GOT3 (cell line): ENCODE measurements at regions not wholly inside any gene's neighbourhood (a gene's known extent, or its start where the extent isn't known, plus 50 kb on each side); places are given as distances from the start of the nearest gene placed in this dataset.

ENCODE experiments used
- DNase-seq: peaks from one replicate; lab custom pipeline; 2025; ENCODE audit warnings: mixed read lengths; lab: John Stamatoyannopoulos, UW

DNA sequence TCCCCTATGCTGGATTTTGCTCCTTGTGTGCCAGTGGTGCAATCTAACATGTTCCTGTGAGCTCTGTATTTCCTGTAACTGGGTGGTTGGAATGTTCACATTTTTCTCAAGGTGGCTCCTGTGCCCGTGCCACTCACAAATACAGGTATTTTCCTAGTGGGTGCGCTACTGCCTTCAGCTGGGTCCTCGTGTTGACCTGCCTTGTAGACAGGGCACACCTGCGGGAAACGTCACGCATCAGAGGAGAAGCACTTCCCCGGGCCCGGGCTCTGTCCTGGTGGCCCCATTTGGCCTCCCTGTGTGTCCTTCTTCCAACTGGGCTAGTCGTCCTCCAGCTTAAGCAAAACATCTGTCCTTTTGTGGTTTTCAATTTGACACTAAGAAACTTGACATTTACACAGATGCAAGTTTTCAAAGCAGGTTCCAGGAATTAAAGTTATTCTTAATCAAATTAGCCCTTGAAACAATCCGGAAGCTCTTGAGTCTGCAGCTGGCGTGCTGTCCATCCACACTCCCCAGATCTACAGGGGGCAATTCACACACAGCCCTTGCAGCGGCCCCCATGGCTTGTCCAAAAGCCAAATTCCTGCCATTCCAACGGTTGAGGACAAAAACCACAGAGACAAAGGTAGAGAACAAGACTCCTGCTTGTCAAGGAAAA lies 275.1 kb downstream of the CDC5L start:
- no peak for DNase-seq

DNA sequence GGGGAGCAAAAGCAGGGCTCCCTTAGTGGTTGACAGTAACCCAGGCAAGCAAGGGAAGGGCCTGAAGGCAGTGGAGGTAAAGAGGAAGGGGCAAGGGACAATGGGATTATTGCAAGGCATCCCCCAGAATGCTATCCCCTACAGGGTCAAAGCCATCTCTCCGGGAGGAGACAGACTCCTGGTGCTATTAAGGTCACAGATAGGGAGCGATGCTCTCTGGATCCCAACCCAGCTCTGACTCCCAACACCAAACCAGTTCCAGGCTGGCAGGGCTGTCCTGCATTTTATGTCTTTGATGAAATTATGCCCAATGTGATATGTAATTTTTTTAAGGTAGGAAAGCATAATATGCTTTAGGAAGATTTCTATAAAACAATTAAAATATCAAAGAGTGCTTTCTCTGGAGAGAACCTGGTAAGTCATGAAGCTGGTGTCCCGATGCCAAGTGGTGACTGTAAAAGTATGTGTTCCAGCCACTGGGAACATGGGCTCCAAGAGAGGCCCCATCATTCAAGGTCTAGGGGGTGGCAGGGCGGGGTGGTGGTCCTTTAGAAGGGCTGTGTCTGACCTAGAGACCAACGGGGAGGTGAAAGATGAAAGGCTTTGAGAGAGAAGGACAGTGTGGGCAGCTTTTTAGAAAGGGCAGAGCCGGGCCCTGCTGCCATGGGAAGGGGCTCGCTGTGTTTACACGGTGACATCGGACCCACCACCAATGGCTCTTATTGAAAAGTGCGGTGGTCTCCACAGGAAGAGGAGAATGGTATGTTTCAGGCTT lies 276.5 kb downstream of the CDC5L start:
- DNase-seq, result no peak

DNA sequence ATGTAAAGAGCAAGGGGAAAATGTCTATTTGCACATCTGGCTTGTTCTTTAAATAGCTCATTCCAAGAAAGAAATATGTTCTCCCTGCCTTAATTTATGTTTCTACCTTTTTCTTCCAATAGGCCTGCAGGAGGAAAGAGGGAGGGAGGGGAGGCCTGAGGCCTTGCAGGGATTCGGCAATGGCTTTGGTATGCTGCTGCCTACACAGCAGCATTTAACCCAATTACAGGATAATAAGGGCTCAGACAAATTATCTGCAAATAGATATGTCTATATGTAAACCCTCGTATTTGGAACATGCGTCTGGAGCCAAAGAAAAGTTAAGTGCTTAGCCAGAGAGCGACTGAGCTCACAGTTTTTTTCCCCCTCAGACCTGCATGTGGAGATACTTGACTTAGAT lies 277.2 kb downstream of the CDC5L start:
- DNase-seq, result no peak

DNA sequence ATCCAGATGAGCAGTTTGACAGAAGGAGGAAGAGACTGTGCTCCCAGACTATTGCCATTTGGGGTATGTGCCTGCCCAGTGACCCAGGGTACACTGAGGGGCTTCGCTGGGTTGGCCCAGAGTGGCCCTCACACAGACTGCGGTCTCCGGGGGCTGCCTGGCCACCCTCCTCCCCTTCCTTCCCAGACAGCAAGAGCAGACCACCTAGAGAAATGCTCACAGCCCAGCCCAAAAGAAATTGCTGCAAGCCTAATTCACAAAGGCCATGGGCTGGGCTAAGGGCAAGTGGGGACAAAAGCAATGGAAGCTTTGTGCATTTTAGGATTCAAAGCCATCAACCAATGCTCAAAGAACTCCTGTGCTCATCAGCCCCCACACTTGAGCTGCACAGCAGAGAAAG lies 277.6 kb downstream of the CDC5L start:
- DNase-seq, result no peak

DNA sequence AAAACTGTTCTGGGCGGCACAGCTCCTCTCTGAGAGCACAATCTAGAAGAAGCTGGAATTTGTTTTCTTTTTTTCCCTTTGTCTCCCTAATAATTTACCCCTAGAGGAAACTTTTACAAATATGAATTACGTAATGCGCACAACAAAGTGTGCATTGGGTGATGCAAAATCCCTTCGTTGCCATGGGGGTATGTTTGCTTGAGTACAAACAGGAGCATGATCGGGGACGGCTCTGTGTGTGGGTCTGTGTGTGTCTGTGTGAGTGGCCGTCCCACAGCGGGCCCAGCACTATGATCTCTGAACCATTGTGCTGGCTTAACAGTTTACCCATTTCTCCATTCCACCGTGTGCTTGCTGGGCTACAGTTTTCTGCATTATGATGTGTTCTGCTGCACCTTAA lies 278.2 kb downstream of the CDC5L start:
- no peak for DNase-seq

DNA sequence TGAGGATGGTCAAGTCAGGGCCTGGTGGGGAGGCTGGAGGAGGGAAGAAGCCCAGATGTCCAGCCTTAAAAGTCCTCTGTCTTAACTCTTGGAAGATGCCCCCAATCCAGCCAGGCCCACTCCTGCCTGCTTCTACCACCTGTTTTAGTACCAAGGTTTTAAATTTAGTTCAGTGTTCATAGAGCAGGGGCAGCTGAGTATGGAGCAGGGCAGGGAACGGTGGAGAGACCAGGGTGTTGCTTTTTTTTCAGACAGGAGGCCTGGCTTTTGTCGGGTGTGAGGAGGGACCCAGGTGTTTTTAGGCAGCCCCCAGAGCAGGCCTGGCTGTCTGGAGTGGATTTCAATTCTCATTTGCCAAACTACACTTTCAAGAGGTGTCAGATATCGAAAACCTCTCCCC lies 278.8 kb downstream of the CDC5L start:
- DNase-seq, result no peak

DNA sequence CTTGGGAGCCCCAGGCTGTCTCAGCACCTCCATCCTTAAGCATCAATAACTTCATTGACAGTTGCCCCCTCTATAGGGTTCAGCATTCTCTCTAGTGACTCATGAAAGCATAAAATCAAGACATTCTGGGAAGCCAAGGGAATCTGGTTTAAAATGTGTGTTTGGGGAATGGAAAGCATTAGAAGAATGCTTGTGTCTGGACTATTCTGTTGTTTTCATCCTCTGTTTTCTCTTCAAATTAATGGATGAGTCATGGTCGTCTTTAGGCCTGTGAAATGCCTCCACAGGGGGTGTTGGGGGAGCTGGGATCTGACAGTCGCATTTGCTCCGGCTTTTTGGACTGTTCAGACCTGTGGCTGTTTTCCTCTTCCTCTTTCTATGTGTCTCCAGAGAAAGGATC lies 279.7 kb downstream of the CDC5L start:
- no peak for DNase-seq

DNA sequence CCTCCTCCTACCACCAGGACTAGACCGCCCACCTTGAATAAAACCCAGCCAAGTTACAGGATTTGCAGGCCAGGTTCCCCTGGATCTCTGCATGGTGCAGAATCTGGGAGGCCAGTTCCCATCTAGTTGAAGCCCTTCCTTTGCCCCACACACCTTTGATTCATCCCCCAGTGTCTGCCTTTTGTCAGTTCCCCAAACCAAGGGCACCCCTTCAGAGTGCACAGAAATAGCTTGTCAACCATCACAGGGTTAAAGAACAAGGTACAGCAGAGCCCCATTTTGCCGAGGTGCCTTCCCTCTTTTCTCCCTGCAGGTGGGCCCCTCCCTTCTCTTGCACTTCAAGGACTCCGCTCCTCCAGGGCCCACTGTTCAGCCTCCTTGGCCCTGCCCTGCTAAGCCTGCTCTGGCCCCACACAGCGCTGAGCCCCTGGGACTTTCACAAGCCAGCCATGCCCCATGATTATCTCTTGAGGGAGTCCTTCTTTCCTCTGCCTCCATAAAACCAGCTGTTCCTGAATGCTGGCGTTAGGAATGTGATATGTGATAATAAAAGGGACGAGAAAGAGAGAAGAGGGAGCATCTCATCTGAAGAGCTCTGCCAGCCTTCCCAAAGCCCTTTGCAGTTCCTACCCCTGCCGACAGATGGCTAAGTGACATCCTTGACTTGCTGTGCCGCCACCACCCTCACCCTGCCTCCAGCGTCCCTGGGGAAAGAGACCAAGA lies 280.3 kb downstream of the CDC5L start:
- DNase-seq, result no peak

DNA sequence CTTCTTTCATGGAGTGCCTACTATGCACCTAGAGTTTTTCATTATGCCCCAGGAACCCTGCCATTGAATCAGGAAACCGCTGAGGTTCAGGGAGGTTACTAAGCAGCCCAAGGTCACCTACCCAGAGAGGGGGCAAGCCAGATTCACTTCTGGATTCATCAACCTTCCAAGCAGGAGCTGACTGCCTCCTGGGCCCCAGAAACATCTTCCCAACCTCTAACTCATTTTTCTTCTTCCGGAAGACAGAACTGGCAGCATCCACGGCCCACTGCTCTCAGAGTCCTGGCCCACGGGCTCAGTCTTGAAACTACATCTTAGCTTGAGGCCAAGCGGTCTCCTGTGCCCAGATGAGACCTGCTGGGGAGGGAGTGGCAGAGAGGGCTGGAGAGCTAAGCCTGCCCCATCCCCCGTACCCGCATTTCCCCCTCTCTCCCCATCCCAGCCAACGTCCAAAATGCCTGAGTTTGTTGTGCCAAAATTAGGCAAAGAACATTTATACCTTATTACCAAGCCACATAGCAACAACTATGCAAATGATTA lies 281.0 kb downstream of the CDC5L start:
- DNase-seq, result no peak

DNA sequence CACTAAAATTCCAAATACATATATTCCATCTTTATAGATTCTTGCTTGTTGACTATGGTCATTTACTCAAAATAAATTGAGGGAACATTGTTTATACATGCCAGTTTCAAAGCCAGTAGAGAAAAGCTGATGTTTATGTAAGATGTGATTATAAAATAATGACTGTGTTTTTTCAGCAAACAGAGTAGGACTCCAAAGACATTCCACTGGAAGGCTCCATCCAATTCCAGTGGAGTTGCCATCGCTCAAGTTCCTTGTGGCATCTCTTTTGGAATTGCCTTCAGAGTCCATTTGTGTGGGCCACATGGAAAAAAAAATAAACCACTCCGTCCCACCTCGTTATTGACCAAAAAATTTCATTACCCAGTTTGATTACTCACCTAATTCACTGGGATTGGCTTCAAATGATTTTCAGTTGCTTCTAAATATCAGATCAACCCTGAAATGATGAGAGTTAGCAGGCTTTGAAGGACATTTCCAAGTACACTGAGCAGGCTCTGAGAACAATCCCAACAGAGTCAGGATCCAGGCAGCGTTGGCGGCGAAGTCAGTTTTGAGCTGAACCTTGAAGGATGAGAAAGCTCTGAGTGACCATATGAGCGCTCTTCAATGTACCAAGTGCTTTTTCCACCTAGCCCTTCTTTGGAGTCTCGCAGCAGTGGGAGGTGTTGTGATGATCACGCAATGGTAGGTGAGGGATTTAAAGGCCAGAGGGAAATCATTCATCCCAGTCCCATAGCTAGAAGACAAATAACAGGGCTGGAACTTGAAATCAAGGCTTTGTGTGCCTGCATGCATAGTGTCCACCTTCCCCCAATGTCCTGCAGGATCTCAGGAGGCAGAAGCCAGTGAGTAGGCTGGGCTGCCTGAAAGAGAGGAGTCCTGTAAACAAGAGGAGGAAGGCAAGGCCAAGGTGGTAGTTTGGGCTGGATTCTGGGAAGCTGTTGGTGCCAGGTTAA lies 281.7 kb downstream of the CDC5L start:
- DNase-seq, result no peak

DNA sequence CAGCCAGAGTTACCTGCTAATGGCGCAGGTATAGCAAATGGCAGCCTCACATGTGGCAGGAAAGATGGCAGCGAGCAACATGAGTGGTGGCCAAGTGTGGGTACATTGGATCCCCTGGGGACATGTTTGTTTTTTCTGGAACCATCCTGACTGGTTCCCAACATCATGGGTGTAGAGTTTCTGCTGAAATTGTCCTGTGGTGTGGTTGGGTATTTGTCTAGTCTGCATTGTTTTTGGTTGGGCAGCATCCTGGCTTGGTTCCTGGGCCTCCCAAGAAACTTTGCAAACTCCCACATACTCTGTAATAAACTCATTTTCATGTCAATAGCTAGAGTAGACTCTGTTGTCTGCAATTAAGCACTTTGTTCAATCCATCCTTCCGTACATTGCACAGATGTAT lies 282.6 kb downstream of the CDC5L start:
- DNase-seq, result no peak

DNA sequence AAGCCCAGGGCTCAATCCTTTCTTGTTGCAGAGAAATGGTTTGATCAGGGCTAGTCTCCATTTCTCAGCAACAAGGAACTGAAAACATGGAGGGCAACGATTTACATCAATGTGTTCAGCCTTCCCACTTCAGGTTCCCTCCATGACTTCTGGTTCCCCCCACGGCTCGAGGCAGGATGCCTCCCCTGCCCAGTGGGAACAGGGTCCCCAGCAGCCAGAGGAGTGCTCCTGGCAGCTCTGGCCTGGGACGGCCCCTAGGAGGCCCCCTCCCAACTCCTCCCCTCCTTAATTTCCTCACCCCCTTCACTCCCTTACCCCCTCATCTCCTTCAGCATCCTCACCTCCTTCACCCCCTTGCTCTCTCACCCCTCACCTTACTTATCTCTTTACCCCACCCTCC lies 283.8 kb downstream of the CDC5L start:
- DNase-seq, result no peak

DNA sequence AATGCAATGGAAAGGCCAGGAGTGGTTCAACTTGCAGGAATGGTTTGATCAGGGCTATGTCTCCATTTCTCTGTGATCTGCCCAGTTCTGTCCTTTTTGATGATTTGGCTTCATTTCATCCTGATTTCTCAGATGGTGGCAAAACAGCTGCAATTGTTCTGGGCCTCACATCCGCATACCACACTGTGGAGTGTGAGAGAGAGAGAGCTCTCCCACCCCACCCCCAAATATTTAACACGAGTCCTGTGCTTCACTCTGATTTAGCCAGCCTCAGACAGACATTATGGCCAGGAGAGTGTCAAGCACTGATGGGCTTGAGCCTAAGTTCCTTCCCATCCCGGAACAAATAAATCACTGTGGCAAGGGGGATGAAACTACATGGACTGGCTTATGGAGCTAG lies 284.6 kb downstream of the CDC5L start:
- DNase-seq, result no peak

DNA sequence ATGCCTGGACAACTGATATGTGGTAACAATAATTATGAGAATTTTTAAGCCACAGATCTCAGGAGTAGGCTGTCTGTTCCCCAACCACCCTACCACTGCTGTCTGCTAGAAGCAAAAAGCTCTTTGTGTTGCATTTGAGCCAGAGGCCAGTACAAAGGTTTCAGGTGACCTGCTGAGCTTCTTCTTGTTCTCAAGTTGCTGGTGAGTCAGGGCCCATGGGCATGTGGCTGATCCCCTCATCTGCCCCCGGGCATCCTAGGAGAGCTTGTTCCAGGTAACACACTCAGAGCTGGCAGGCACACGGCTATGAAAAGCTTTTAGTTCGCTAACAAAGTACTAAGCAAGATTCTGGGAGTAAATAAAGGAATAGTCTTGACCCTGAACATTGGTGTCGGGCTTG lies 285.3 kb downstream of the CDC5L start:
- DNase-seq, result no peak

DNA sequence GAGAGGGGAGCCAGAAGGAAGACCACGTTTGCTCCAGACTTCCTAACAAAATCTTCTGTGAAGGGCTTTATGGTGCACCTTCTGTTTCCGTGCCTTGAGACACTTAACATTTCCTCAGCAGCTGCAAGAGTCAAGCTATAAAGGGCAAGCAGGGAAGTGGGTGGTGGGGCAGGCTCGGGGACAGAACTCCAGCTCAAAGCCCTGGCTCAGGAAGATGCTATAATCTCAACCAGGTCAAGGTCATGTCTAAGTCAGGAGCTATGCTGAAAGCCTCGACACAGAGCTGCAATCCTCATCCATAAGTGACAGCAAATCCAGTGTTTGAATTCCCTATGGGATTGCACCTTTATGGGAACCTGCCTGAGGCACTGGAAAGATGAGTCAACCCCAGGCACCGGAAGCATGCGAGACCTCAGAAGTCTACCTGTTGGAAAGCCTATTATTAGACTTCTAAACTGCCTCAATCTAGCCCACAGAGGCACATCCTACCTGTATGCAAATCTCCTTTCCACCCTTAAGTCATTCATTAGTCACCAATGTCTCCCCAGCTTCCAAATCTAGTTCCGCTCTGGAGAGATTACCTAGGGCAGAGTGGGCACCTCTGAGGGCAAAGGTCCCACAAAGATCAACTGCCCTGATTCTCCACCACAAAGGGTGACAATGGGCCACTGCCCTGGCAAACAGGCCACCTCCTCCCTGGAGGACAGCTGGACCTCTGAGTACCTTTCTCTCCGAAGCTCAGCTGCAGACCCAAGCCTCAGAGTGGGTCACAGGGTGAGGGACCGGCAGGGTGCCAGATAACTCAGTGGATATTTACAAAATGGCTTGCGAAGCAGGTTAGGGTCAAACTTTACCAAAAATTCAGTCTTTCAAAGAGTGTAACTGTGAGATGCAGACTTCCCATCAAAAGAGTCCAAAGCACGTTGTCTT lies 287.0 kb downstream of the CDC5L start:
- DNase-seq, result no peak

DNA sequence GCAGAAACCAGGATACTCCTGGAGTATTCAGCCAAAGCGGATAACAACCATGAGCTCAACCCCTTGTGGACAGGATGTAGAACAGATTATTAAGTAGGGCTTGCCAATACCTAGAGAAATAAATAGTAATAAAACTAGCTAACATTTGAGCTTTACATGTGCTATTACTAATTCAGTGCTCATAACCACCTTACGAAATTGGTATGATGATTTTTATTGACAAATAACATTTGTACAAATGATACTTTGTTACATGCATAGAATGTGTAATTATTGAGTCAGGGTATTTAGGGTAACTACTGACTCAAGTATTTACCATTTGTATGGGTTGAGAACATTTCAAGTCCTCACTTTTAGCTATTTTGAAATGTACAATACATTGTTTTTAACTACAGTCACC lies 287.9 kb downstream of the CDC5L start:
- no peak for DNase-seq

DNA sequence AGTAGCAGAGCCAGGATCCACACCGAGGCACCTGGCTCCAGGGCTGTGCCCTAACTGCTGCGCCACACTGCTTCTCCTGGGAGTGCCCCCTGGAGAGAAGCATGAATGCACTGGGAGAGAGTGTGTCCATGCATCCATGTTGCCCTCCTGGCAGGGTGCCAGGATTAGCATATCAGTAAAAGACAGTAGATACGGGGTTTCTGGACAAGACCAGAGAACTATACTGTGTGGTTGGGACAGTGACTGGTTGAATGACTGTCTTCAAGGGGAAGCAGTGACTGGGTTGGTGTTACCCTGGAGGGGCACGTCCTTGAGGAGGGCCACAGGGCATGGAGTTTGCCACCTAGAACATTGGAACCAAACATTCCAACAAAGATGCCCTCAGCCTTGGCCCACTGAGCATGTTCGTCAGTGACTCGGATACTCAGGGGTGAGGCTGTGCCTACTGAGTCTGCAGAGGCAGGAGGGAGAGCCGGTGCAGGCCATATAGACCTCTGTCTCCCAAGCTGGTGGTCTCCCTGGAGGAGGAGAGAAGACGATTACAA lies 288.8 kb downstream of the CDC5L start:
- no peak for DNase-seq

DNA sequence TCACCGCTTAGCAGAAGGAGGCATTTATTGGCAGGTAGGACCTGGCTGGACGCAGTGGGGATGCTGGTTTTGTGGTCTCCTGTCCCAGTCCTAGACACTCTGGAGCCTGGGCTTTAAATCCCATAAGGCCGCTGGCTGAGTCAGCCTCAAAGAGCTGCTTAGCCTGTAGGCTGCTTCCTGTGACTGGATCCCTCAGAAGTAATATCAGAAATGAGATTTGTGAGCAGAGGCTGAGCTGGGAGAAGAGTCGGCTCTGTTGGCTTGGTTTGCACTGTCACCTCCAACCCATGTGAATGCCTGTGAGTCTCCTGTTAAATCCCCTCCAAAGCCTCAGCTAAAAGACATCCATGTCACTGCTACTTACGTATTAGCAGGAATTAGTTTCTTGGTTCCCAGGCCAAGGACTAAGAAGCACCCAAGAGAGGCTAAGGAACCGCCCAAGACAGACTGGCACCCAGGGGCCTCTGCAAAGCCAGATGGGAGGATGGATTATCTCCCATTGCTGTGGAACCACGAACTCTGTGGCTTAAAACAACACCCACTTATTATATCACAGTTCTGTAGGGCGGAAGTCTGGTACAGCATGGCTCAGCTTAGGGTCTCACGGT lies 289.4 kb downstream of the CDC5L start:
- no peak for DNase-seq

DNA sequence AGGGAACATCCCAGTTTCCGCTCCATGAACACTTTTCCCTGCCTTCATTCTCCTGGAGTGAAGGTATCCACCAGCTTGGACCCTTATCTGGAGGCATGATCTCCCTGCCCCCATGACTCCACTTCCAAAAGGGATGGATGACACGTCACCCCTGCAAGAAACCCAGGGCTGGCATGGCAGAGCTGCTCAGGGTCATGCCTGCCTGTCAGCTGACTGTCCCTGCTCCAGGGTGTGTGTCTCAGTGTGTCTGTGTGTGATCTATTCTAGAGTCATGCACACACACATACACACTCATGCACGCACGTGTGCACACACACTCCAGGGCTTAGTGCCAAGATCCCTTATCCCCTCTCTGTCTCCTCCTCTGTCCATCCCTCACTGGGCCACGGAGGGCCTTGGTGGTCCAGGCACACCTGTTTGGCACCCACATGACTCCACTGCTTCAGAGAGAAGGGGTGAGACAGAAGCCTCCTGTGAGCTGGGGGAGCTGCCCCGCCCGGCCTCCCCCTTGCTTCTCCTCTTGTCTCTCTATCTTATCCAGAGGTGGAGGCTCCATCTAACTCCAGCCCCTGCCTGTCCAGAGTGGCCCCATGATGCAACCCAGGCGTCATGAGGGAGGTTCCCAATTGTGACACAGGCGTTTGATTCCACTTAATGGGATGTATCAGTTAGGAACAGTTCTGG lies 290.9 kb downstream of the CDC5L start:
- DNase-seq, result no peak
